NOMO-1 (cell line): ENCODE measurements at regions not wholly inside any gene's neighbourhood (a gene's known extent, or its start where the extent isn't known, plus 50 kb on each side); places are given as distances from the start of the nearest gene placed in this dataset.
"Not testable (repeated sequence)": the region's sequence is repeated elsewhere in the genome, so short reads cannot be mapped to it uniquely, and the experiment has no call there.

Experiments used
- DNase-seq, 2 experiments: peaks; one replicate each; lab custom pipeline; 2025; ENCODE audit not compliant: unreplicated experiment in 2 of 2; lab: John Stamatoyannopoulos, UW

DNA sequence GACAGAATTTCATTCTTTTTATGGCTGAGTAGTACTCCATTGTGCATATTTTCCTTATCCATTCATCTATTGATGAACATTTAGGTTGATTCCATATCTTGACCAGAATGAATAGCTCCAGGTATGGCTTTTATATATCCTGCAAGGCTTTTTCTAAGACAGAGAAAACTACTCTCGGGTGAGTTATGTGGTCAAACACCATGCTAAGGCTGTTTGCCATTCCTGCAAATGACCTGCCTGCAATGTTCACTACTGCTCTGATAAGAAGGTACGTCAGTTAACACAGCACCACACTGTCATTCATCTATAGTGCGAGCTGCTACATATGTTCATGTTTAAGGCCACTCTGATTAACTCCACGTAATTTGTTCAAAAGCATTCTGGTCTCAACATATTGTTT, 256.8 kb upstream of the RGMB start:
- DNase-seq: no peak

DNA sequence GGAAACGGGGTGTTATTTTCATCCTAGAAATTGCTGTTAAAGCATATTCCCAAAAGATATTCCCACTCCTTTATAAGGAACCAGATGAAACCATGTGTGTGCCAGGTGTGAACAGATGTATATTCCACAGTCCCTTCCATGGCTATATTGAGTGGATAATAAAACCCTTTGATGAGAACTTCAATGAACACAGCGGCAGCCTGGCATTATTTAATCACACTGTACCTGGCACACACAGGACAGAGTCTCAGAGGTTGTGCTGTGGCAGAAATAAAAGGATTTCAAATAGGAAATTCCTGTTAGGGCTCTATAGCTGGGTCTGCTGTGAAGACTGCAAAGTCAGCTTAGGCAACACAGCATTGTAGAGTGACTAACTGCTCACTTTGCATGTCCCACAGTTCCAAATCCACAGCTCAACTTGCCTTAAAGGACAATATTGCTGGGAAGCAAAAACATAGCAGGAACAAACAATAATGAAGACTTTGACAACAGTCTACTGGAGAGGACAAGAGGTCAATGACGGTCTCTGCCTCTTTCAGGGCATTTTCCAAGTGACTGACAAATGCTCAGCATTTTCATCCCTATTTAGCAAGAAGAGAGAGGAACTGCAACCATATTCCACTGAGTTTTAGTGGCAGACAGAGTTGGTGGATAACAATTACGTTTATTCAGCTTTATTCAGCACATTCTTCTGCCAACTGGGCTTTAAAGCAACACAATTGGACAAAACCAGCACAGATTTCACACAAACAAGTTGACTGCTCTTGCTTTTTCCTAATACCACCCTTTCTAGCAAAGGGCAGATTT, 255.7 kb upstream of the RGMB start:
- DNase-seq: no peak

DNA sequence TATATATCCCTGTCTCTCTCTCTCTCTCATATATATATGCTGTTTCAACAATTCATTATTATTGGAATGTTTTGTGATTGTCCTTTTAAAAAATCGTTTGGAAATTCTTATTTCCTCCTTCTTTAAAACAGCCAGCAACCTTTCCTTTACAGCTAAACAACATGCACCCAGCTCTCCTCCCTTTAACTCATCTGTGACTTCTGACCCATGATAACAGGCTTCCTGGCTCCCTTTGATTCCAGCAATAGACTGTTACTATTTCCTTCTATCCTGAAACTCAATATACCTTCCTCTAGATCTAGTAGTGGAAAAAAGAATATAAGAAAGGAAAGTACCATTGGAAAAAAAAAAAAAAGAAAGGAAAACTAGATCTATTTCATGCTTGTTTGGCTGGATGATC, 254.7 kb upstream of the RGMB start:
- DNase-seq: no peak

DNA sequence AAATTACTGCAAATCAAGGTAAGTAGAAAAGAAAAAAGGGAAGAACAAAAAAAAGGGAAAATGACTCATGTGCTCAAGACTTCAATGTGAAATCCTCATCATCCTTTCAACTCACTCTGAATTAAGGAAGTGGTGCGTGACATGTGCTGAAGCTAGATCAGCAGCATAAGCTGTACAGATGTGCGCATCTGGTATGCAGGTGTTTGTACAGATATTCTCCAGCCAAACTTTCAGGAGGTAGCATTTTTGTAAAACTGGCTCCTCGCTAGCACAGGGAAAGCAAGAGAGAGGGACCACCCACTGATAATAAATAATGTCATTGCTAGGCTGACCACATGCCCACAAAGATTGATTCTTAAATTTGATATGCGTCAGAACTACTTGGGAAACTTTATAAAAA, 253.9 kb upstream of the RGMB start:
- peak in 1 of 2 experiments; percentile 29 for DNase-seq

GRCh38 chr5:98521821-98522220, 251.6 kb upstream of the RGMB start:
- DNase-seq: no peak

DNA sequence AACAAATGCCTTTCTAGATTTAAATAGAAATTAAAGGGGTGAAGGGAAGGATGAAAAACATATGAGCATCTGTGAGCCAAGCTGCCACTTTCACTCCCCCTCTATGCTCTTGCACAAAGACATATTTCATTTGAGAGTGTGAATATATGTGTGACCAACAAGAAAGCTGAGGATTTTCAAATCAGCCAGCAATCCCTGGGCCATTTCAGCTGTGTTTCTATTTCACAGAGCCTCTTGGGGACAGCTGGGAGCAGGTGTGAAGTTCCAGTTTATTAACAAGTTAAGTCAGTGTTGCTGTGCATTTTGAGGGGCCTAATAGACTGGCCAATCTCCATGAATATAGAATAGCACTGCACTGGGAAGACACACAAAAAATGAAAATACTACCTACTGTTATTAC, 248.7 kb upstream of the RGMB start:
- DNase-seq: no peak

- no peak for DNase-seq
Measured at GRCh38 chr5:98527846-98528245, 245.6 kb upstream of the RGMB start.

GRCh38 chr5:98529321-98529720, 244.1 kb upstream of the RGMB start:
- no peak for DNase-seq

GRCh38 chr5:98530224-98530623, 243.2 kb upstream of the RGMB start:
- DNase-seq: no peak

DNA sequence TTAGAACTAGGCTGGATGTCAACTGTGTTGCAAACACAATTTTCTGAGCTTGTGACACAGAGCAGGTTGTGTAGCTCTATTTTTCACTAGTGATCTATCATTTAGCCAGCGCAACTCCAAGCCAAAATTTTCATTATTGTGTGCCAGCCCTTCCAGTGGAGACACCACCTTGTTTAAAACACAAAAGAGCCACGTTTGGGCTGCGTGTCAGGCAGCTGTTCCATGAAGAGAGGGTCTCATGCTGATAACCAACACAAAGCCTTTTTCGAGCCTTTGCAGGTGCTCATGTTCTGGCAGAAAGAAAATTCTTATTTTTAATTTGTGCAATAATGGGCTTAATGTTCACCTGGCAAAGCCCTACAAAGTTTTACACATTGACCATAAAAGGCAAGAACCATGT, 237.6 kb upstream of the RGMB start:
- DNase-seq: no peak

GRCh38 chr5:98540056-98540455, 233.4 kb upstream of the RGMB start:
- DNase-seq: no peak

GRCh38 chr5:98541641-98542040, 231.8 kb upstream of the RGMB start:
- no peak for DNase-seq

GRCh38 chr5:98543490-98543889, 230.0 kb upstream of the RGMB start:
- DNase-seq: no peak

DNA sequence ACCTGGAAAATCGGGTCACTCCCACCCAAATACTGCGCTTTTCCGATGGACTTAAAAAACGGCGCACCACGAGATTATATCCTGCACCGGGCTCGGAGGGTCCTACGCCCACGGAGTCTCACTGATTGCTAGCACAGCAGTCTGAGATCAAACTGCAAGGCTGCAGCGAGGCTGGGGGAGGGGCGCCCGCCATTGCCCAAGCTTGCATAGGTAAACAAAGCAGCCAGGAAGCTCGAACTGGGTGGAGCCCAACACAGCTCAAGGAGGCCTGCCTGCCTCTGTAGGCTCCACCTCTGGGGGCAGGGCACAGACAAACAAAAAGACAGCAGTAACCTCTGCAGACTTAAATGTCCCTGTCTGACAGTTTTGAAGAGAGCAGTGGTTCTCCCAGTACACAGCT, 226.5 kb upstream of the RGMB start:
- DNase-seq: not testable (repeated sequence)

- DNase-seq: no peak
Measured at GRCh38 chr5:98556712-98557111, 216.8 kb upstream of the RGMB start.

DNA sequence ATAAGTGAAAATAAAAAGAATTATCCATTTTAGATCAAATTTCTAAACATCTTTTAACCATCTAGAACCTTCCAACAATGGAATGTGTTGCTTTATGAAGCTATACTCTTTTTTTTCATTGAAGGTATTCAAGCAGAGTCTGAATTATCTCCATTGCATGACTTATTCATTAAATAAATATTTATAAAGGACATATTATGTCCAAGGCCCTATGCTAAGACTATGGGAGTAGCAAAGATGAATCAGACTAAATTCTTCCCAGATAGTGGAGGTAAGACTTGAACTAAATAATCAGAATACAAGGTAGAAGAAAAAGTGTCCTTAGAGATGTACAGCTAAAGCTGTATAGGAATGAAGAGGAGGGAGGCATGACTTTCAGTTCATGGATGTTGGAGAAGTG, 215.5 kb upstream of the RGMB start:
- DNase-seq: no peak

DNA sequence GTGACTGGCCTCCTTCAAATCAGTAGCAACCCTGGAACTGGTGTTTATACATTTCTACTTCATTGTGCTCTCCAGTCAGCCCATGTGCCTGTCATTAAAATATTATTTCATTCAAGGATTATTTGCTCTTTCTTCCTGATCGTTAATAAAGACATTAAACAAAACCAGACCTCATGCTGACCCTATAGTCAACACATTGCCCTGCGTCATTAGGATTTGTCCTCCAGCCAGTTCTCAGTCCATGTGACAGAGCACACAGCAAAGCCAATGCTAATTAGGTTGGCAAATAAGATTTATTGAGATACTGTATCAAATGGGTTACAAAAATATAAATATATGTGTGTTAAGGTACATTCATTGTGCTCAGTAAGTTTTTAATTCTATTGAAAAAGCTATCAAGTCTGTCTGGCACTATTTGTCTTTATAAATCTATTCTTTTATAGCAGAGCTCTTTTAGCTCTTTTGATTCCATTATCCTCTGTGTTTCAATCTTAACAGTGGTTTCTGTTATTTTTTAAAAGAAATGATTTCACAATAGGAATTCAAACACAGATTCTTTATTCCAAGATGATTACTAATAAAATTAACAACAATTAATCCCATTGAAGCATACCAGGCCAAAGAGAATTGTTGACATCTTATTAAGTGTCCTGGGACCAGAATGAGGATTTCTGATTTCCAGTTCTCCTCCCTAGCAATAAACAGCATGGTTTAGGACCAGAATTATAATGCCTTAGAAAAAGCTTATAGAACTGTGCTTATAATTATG, 209.4 kb upstream of the RGMB start:
- DNase-seq: no peak

- no peak for DNase-seq
Measured at GRCh38 chr5:98564836-98565235, 208.6 kb upstream of the RGMB start.

DNA sequence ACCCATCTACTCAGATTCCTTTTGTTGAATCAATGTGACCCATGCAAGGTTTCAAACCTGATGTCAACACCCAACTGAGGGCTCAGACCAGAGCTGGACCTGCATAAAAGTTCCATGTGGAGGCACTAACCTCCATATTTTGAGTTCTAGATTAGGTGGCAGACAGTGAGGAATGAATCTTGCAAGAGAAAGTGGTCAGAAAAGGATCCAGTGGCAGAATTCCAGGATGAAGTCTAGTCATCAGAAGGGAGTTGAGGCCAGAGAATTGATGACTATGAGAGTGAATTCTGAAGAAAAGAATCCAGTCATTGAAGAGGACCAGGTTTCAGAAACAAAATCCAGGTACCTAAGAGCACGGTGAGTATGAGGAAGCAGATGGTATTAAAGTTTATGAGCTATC, 205.1 kb upstream of the RGMB start:
- DNase-seq: no peak

- no peak for DNase-seq
Measured at GRCh38 chr5:98569288-98569687, 204.2 kb upstream of the RGMB start.

DNA sequence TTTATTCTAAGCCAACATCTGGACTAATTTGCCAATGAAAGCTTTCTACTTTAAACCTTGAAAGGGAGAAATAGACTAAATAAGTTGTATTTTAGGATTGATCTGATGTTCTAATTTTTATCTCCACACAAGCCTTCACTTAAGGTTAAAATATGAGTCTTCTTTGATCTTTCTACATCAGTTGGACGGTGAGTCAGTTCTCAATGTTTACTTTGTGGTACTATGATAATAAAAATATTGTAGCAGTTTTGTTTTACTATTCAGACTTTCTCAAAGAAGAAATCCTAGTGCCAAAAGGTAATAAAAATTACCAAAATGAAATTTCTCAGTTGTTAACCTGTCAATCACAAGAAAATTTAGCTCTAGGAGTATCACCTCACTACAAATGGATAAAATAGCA, 203.5 kb upstream of the RGMB start:
- no peak for DNase-seq

DNA sequence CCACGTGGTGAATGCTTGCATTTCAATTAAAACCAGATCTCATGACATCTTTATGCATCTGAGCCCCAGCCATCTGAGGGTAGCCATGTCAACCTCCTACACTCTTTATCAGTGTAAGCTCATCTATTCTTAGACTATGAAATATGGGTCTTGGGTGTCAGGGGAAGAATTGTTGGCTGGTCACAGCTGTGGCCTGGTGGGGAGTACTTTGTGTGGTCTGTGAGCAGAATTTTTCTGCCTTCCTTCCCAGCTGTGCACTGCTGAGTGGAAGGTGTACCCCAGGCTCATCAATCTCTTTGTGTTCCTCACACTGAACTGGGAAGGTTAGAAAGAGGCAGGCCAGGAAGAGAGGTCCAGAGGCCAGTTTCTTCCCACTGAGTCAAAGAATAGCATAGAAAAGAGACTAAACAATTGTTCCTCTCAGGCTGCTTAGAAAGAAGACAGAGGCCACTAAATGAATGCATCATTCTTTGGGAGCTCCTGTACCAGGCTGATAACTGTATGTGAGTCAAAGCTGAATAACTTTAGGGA, 202.7 kb upstream of the RGMB start:
- DNase-seq: no peak
